Fibroblast of pulmonary artery (primary cell): ENCODE measurements at regions not wholly inside any gene's neighbourhood (a gene's known extent, or its start where the extent isn't known, plus 50 kb on each side); places are given as distances from the start of the nearest gene placed in this dataset.
"Not testable (repeated sequence)": the region's sequence is repeated elsewhere in the genome, so short reads cannot be mapped to it uniquely, and the experiment has no call there.

ENCODE experiments used
- DNase-seq: peaks from one replicate; pipeline ENCODE4 v3.0.0-alpha.2; 2010; ENCODE audit warnings: low read depth
- H3K4me3 ChIP-seq: replicated peaks from 2 replicates; pipeline ENCODE4 v1.5.1; 2011; ENCODE audit warnings: low read depth, mild to moderate bottlenecking, control low read depth, low read length, moderate library complexity
- TF ChIP-seq, protein P1 (sequence below): IDR thresholded peaks from 2 replicates; pipeline ENCODE4 v1.5.1; 2011; ENCODE audit warnings: mild to moderate bottlenecking, control low read depth, low read length, inconsistent platforms; ENCODE audit errors: missing control alignments

DNA sequence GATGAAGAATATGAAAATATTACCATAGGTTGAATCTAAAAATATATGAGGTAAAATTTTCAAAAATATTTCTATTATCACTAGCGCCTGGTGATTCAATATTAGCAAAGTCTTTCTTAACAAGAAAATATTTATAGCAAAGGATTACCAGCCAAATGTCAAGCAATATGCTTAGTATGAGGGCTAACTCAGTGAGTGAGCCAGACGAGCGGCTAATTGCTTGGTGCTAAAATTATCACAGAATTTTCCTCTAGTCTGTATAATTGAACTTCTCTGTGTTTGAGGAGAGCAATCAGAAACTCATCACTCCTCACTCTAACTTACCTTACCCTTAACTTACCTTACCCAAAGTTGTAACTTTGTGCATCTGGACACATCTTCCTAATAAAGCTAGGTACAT, 304.9 kb upstream of the PRR16 start:
- H3K4me3 ChIP-seq: no peak overlapping the region
- no peak for DNase-seq
- TF ChIP-seq, protein P1, sequence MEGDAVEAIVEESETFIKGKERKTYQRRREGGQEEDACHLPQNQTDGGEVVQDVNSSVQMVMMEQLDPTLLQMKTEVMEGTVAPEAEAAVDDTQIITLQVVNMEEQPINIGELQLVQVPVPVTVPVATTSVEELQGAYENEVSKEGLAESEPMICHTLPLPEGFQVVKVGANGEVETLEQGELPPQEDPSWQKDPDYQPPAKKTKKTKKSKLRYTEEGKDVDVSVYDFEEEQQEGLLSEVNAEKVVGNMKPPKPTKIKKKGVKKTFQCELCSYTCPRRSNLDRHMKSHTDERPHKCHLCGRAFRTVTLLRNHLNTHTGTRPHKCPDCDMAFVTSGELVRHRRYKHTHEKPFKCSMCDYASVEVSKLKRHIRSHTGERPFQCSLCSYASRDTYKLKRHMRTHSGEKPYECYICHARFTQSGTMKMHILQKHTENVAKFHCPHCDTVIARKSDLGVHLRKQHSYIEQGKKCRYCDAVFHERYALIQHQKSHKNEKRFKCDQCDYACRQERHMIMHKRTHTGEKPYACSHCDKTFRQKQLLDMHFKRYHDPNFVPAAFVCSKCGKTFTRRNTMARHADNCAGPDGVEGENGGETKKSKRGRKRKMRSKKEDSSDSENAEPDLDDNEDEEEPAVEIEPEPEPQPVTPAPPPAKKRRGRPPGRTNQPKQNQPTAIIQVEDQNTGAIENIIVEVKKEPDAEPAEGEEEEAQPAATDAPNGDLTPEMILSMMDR: no peak

DNA sequence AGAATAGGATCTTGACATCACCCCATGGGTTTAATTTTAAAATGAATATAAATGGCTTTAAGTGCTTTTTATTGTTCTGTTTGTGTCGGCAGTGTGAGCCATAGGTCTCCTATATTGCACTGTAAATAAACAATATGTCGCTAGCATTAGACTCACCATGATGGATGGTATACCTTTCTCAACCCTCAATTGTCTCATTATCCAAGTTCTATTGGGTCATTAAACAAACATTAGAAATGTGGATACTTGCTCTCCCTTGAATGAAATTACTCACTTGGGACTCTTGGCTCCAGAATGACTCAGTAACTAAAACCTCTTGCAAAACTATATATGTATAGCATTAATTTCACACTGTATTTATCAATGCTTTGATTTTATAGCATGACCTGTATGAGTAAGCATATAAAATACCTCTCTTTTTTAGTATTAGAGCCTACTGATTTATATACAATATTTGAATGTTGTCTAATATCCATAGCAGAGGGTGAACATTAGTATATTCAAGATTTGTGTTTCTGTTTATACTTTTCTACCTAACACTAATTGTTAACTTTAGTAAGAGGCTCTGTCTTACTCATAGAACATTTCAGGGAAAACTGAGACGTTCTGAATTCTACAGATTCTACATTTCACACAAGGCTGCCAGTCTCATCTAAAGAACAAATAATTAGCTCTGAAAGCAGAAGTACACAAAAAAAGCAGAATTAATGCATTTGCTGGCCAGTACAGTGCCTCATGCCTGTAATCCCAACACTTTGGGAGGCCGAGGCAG, 303.8 kb upstream of the PRR16 start:
- DNase-seq: peak; percentile 45

DNA sequence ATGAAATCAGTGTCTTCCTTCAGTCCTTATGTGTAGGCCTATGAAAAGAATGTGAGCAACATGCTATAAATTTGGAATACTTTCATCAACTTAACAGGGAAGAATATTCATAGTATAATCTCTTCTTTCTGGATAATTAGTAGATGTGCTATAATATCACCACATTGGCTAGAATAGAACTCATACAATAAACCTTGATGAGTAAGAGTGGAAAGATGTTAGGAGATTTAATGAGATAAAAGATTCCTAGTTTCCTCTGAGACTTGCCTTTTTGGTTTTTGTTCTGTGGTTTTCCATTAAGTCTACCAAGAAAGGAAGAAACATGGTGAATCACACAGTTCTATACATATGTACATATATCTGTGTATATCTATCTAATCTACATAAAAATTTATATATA, 301.8 kb upstream of the PRR16 start:
- TF ChIP-seq, protein P1: no peak
- no peak for DNase-seq
- H3K4me3 ChIP-seq: no peak overlapping the region

More for the DNA sequence above, 303.8 kb upstream of the PRR16 start:
- TF ChIP-seq, protein P1: no peak
- no peak overlapping the region for H3K4me3 ChIP-seq

DNA sequence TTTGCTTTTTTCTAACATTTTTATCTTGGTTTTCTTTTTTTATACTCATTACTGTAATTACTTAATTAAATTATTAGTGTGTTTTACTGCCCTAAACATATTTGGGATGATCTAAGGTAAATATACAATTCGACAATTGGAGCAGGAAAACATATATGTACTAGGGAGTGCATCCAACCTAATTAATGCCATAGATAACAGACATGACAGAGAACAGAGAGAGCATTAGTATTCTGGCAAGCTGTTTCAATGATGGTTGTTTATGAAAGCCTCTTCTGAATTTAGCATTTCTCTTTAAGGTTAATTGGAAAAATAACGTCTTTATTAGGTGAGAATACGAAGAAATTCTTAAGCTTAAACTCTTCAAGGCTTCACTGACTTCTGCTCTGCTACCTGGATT, 300.1 kb upstream of the PRR16 start:
- no peak for DNase-seq
- TF ChIP-seq, protein P1: no peak
- no peak overlapping the region for H3K4me3 ChIP-seq

DNA sequence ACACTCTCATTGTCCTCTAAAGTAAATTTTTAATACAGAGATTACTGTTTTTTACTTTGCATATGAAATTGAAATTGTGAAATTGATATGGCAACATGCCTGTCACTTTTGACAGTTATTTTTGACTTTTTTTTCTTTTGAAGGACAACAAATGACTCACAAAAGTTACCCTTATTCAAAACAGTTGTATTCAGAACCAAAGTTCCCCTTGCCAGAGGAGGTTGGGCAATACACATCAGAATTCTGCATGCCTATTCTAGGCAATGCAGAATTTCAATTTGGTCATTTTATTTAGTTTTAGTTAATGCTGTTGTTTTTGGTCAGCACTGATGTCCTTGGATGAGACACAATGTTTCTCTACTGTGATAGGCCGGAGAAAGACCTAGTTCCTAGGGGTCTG, 299.1 kb upstream of the PRR16 start:
- TF ChIP-seq, protein P1: no peak
- H3K4me3 ChIP-seq: no peak overlapping the region
- DNase-seq: no peak

DNA sequence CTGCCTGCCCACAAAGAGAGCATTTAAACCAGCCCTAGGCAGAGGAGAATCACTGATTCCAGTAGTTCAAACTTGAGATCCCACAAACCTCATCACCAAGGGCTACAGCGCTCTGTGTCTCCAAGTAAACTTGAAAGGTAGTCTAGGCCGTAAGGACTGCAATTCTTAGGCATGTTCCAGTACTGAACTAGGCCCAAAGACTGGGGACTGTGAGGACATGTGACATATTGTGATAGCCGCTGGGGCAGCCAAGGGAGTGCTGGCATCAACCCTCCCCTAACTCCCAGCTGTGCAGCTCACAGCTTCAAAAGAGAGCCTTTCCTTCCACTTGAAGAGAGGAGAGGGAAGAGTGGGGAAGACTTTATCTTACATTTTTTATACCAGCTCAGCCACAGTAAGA, 291.0 kb upstream of the PRR16 start:
- no peak for DNase-seq
- TF ChIP-seq, protein P1: no peak
- no peak overlapping the region for H3K4me3 ChIP-seq

DNA sequence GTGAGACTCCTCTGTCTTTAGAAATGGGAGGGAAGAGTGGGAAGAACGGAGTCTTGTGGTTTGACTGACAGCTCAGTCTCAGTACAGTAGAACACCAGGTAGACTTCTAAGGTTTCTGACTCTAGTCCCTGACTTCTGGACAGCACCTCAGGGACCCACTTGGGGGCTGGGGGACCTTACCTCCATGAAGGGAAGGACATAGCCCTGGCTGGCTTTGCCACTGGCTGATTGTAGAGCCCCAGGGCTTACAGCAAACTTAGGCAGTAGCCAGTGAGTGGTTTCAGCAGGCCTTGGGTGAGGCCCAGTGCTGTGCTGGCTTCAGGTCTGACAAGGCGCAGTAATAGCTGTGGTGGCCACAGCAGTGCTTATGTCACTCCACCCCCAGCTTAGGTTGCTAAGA, 290.0 kb upstream of the PRR16 start:
- no peak for DNase-seq
- H3K4me3 ChIP-seq: no peak overlapping the region
- TF ChIP-seq, protein P1: no peak

DNA sequence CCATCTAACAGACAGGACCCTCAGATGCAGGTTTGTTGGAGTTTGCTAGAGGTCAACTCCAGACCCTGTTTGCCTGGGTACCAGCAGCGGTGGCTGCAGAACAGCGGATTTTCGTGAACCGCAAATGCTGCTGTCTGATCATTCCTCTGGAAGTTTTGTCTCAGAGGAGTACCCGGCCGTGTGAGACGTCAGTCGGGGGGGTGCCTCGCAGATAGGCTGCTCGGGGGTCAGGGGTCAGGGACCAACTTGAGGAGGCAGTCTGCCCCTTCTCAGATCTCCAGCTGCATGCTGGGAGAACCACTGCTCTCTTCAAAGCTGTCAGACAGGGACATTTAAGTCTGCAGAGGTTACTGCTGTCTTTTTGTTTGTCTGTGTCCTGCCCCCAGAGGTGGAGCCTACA, 282.9 kb upstream of the PRR16 start:
- DNase-seq, H3K4me3 ChIP-seq: not testable (repeated sequence)

DNA sequence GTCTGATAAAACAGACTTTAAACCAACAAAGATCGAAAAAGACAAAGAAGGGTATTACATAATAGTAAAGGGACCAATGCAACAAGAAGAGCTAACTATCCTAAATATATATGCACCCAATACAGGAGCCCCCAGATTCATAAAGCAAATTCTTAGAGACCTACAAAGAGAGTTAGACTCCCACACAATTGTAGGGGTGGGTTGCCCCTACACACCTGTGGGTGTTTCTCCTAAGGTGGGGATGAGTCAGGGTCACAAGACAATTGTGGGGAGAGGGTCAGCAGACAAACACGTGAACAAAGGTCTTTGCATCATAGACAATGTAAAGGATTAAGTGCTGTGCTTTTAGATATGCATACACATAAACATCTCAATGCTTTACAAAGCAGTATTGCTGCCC, 269.4 kb upstream of the PRR16 start:
- H3K4me3 ChIP-seq, DNase-seq: not testable (repeated sequence)
